Liver (tissue), 8 donors: ENCODE measurements at regions not wholly inside any gene's neighbourhood (a gene's known extent, or its start where the extent isn't known, plus 50 kb on each side); places are given as distances from the start of the nearest gene placed in this dataset.

Experiments
- DNase-seq: peaks from one replicate; pipeline ENCODE4 v3.0.0-alpha.2; 2017; ENCODE audit warnings: low spot score
- H3K27ac ChIP-seq, 2 donors: one replicate each; pipeline ENCODE4 v1.7.0; 2013; ENCODE audit warnings: inconsistent platforms in 2 of 2, low read length in 2 of 2, control low read depth in 1 of 2, low read depth in 1 of 2, mild to moderate bottlenecking in 1 of 2
- H3K27me3 ChIP-seq, 4 donors: one replicate each; pipeline versions ENCODE4 v1.6.1 to v1.7.0; 2013; ENCODE audit warnings: low read length in 3 of 4, inconsistent platforms in 1 of 4, mild to moderate bottlenecking in 1 of 4, moderate library complexity in 1 of 4; ENCODE audit not compliant: control insufficient read depth in 4 of 4, insufficient read depth in 4 of 4
- H3K36me3 ChIP-seq, 4 donors: one replicate each; pipeline versions ENCODE4 v1.6.1 to v1.7.0; 2013; ENCODE audit warnings: low read length in 3 of 4, mild to moderate bottlenecking in 3 of 4, low read depth in 1 of 4, moderate library complexity in 1 of 4; ENCODE audit not compliant: control insufficient read depth in 4 of 4, insufficient read depth in 3 of 4
- H3K4me1 ChIP-seq, 4 donors: one replicate each; pipeline versions ENCODE4 v1.6.1 to v1.7.0; 2013; ENCODE audit warnings: low read length in 3 of 4, mild to moderate bottlenecking in 3 of 4, moderate library complexity in 1 of 4; ENCODE audit not compliant: control insufficient read depth in 4 of 4, insufficient read depth in 4 of 4
- H3K4me3 ChIP-seq, 3 donors: one replicate each; pipeline versions ENCODE4 v1.6.1 to v1.7.0; 2013; ENCODE audit warnings: low read length in 3 of 3, control low read depth in 1 of 3, low read depth in 1 of 3, mild to moderate bottlenecking in 1 of 3
- H3K9ac ChIP-seq, 2 donors: one replicate each; pipeline ENCODE4 v1.7.0; 2013; ENCODE audit warnings: low read length in 2 of 2, mild to moderate bottlenecking in 2 of 2, moderate library complexity in 2 of 2, control low read depth in 1 of 2, low read depth in 1 of 2
- H3K9me3 ChIP-seq, 4 donors: one replicate each; pipeline versions ENCODE4 v1.6.1 to v1.7.0; 2013; ENCODE audit warnings: low read length in 3 of 4; ENCODE audit not compliant: control insufficient read depth in 4 of 4
- EGR1 ChIP-seq, 2 donors: IDR thresholded peaks; 2 replicates each; pipeline ENCODE4 v1.6.1; 2016 to 2018; ENCODE audit warnings: antibody characterized with exemption in 2 of 2, low read depth in 2 of 2
- FOXA1 ChIP-seq: IDR thresholded peaks from 2 replicates; pipeline ENCODE4 v1.6.1; 2016; ENCODE audit warnings: antibody characterized with exemption
- FOXA2 ChIP-seq: IDR thresholded peaks from 2 replicates; pipeline ENCODE4 v1.6.1; 2016; ENCODE audit warnings: antibody characterized with exemption
- HNF4G ChIP-seq: IDR thresholded peaks from 2 replicates; pipeline ENCODE4 v1.6.1; 2016; ENCODE audit warnings: antibody characterized with exemption
- JUND ChIP-seq, 2 donors: IDR thresholded peaks; 2 replicates each; pipeline ENCODE4 v1.6.1; 2016; ENCODE audit warnings: antibody characterized with exemption in 2 of 2
- NR2F2 ChIP-seq: IDR thresholded peaks from 2 replicates; pipeline ENCODE4 v1.6.1; 2016; ENCODE audit warnings: antibody characterized with exemption
- RAD21 ChIP-seq, 2 donors: IDR thresholded peaks; 2 replicates each; pipeline ENCODE4 v1.6.1; 2016; ENCODE audit warnings: antibody characterized with exemption in 2 of 2, mild to moderate bottlenecking in 2 of 2
- RXRA ChIP-seq, 2 donors: IDR thresholded peaks; 2 replicates each; pipeline ENCODE4 v1.6.1; 2017 to 2018; ENCODE audit warnings: antibody characterized with exemption in 2 of 2, mild to moderate bottlenecking in 1 of 2
- SP1 ChIP-seq: IDR thresholded peaks from 2 replicates; pipeline ENCODE4 v1.6.1; 2018; ENCODE audit warnings: antibody characterized with exemption, mild to moderate bottlenecking
- TAF1 ChIP-seq: conservative IDR thresholded peaks from 2 replicates; pipeline ENCODE4 v1.6.1; 2016; ENCODE audit warnings: antibody characterized with exemption, mild to moderate bottlenecking
- YY1 ChIP-seq: IDR thresholded peaks from 2 replicates; pipeline ENCODE4 v1.6.1; 2016; ENCODE audit warnings: antibody characterized with exemption, mild to moderate bottlenecking
- WGBS: extraction: QIAGEN DNeasy Blood & Tissue Kit; methylation state at CpG from one replicate; pipeline ENCODE4 v1.1.7; 2013; 5-methylcytosine and 5-hydroxymethylcytosine counted together
- TF ChIP-seq, protein P1 (sequence below): IDR thresholded peaks from 2 replicates; pipeline ENCODE4 v1.6.1; 2016; ENCODE audit warnings: antibody characterized with exemption, mild to moderate bottlenecking
- TF ChIP-seq, protein P2 (sequence below): IDR thresholded peaks from 2 replicates; pipeline ENCODE4 v1.6.1; 2016; ENCODE audit warnings: antibody characterized with exemption
- TF ChIP-seq, protein P3 (sequence below): IDR thresholded peaks from 2 replicates; pipeline ENCODE4 v1.6.1; 2016; ENCODE audit warnings: antibody characterized with exemption
- TF ChIP-seq, protein P4 (sequence below): fragments of 150-350 bp; IDR thresholded peaks from 2 replicates; pipeline ENCODE4 v1.5.1; 2017; ENCODE audit warnings: improper control_type of control experiment, low read depth, low read length; ENCODE audit not compliant: missing input control
- donor health status: healthy.
- donor health status: healthy.
- donor health status: healthy.
- donor health status: healthy.
- donor health status: healthy.

- no peak for TF ChIP-seq JUND (IDR thresholded peaks at IDR 0.05)
- TF ChIP-seq RAD21 (IDR thresholded peaks at IDR 0.05), result no peak
- no peak for TF ChIP-seq SP1
- TF ChIP-seq RXRA (IDR thresholded peaks at IDR 0.05), result no peak
- TF ChIP-seq, protein P1, sequence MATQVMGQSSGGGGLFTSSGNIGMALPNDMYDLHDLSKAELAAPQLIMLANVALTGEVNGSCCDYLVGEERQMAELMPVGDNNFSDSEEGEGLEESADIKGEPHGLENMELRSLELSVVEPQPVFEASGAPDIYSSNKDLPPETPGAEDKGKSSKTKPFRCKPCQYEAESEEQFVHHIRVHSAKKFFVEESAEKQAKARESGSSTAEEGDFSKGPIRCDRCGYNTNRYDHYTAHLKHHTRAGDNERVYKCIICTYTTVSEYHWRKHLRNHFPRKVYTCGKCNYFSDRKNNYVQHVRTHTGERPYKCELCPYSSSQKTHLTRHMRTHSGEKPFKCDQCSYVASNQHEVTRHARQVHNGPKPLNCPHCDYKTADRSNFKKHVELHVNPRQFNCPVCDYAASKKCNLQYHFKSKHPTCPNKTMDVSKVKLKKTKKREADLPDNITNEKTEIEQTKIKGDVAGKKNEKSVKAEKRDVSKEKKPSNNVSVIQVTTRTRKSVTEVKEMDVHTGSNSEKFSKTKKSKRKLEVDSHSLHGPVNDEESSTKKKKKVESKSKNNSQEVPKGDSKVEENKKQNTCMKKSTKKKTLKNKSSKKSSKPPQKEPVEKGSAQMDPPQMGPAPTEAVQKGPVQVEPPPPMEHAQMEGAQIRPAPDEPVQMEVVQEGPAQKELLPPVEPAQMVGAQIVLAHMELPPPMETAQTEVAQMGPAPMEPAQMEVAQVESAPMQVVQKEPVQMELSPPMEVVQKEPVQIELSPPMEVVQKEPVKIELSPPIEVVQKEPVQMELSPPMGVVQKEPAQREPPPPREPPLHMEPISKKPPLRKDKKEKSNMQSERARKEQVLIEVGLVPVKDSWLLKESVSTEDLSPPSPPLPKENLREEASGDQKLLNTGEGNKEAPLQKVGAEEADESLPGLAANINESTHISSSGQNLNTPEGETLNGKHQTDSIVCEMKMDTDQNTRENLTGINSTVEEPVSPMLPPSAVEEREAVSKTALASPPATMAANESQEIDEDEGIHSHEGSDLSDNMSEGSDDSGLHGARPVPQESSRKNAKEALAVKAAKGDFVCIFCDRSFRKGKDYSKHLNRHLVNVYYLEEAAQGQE, result no peak
- TF ChIP-seq TAF1, result no peak
- no peak for TF ChIP-seq HNF4G
- no peaks in the 10 kb centered on the region for H3K4me1 ChIP-seq
- no peaks in the 10 kb centered on the region for H3K27me3 ChIP-seq
- H3K36me3 ChIP-seq, result no peaks in the 10 kb centered on the region
- no peak overlapping the region for H3K9ac ChIP-seq
- no peak overlapping the region for H3K4me3 ChIP-seq
- no peaks in the 10 kb centered on the region for H3K9me3 ChIP-seq
- H3K27ac ChIP-seq, result no peak overlapping the region
- no peak for DNase-seq
- 84% methylated on average over 2 of the region's 2 CpGs for WGBS
These were observed 599.9 kb downstream of the METTL15 start for GRCh38 chr11:28708075-28708474.

DNA sequence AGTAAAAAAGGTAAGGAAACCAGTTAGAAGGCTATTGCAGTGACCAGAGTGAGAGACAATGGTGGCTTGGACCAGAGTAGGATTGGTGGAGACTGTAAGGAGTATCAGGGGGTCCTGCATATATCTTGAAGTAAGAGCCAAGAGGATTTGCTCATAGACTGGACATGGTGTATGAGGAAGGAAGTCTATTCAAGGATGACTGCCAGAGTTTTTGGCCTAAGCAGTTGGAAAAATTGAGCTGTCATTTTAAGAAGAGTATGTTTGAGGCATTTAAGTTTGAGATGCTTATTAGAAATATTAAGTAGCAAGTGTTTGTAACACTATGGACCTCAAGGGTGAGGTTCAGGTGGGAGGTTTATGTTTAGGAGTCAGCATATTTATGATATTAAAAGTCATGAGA, 596.6 kb downstream of the METTL15 start:
- no peak for DNase-seq
- Histone ChIP-seq H3K36me3 (no peaks in the 10 kb centered on the region), H3K4me3 (no peak overlapping the region), H3K9me3 (no peaks in the 10 kb centered on the region), H3K27me3 (no peaks in the 10 kb centered on the region), H3K4me1 (no peaks in the 10 kb centered on the region), H3K9ac (no peak overlapping the region), H3K27ac (no peak overlapping the region)
- TF ChIP-seq, protein P1, result no peak
- TF ChIP-seq EGR1 (IDR thresholded peaks at IDR 0.05; ENCODE audit: low read depth in 2 of 2) (no peak), YY1 (no peak), FOXA1 (no peak), RAD21 (IDR thresholded peaks at IDR 0.05) (no peak), NR2F2 (no peak)

DNA sequence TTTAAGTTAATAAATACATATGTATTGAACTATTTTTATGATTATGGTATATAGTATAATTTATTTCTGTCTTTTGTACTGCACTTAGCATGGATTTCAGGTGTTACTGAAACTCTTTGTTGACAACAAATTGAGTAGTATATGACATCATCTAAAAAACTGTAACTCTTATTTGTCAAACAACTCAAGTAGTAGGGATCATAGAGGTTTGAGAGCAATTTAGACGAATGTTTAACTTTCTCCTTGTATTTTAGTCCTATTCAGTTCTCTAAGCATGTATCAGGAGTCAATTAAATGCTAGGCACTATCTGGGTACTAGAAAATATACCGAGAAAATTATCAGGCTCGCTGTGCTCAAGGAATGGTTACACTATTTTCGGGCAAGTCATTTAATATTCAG, 595.2 kb downstream of the METTL15 start:
- Histone ChIP-seq H3K4me3 (no peak overlapping the region), H3K4me1 (no peaks in the 10 kb centered on the region), H3K9me3 (no peaks in the 10 kb centered on the region), H3K9ac (no peak overlapping the region), H3K36me3 (no peaks in the 10 kb centered on the region), H3K27ac (no peak overlapping the region), H3K27me3 (no peaks in the 10 kb centered on the region)
- TF ChIP-seq, protein P2, sequence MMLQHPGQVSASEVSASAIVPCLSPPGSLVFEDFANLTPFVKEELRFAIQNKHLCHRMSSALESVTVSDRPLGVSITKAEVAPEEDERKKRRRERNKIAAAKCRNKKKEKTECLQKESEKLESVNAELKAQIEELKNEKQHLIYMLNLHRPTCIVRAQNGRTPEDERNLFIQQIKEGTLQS, result no peak
- TF ChIP-seq TAF1 (no peak), FOXA1 (no peak), HNF4G (no peak), RAD21 (IDR thresholded peaks at IDR 0.05) (no peak), JUND (IDR thresholded peaks at IDR 0.05) (no peak), FOXA2 (no peak)
- TF ChIP-seq, protein P3, sequence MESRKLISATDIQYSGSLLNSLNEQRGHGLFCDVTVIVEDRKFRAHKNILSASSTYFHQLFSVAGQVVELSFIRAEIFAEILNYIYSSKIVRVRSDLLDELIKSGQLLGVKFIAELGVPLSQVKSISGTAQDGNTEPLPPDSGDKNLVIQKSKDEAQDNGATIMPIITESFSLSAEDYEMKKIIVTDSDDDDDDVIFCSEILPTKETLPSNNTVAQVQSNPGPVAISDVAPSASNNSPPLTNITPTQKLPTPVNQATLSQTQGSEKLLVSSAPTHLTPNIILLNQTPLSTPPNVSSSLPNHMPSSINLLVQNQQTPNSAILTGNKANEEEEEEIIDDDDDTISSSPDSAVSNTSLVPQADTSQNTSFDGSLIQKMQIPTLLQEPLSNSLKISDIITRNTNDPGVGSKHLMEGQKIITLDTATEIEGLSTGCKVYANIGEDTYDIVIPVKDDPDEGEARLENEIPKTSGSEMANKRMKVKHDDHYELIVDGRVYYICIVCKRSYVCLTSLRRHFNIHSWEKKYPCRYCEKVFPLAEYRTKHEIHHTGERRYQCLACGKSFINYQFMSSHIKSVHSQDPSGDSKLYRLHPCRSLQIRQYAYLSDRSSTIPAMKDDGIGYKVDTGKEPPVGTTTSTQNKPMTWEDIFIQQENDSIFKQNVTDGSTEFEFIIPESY, result no peak
- TF ChIP-seq, protein P4, sequence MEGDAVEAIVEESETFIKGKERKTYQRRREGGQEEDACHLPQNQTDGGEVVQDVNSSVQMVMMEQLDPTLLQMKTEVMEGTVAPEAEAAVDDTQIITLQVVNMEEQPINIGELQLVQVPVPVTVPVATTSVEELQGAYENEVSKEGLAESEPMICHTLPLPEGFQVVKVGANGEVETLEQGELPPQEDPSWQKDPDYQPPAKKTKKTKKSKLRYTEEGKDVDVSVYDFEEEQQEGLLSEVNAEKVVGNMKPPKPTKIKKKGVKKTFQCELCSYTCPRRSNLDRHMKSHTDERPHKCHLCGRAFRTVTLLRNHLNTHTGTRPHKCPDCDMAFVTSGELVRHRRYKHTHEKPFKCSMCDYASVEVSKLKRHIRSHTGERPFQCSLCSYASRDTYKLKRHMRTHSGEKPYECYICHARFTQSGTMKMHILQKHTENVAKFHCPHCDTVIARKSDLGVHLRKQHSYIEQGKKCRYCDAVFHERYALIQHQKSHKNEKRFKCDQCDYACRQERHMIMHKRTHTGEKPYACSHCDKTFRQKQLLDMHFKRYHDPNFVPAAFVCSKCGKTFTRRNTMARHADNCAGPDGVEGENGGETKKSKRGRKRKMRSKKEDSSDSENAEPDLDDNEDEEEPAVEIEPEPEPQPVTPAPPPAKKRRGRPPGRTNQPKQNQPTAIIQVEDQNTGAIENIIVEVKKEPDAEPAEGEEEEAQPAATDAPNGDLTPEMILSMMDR, result no peak
- DNase-seq, result no peak
- 83% methylated on average over 4 of the region's 4 CpGs for WGBS
